CD4-positive, alpha-beta memory T cell (primary cell): ENCODE measurements at regions not wholly inside any gene's neighbourhood (a gene's known extent, or its start where the extent isn't known, plus 50 kb on each side); places are given as distances from the start of the nearest gene placed in this dataset.

ENCODE experiments used
- CTCF ChIA-PET: fragments of 350-600 bp; sonication (Branson Sonifier 250); formaldehyde crosslinking; loops from one replicate; lab custom pipeline; 2021; ENCODE audit warnings: inconsistent platforms; ENCODE audit not compliant: partially characterized antibody; lab: Charles Lee
- POLR2A ChIA-PET: fragments of 350-600 bp; sonication (Branson Sonifier 250); formaldehyde crosslinking; loops from one replicate; lab custom pipeline; 2021; ENCODE audit not compliant: partially characterized antibody; lab: Charles Lee
- DNase-seq, 5 donors: peaks; one replicate each; pipeline versions ENCODE4 v3.0.0 to v3.0.0-alpha.2; 2020 to 2022; ENCODE audit warnings: mixed read lengths in 1 of 5
- H3K27ac ChIP-seq: one replicate; pipeline ENCODE4 v1.7.0; 2013; ENCODE audit warnings: low read depth, low read length
- H3K27me3 ChIP-seq: 2 replicates; pipeline ENCODE4 v1.7.0; 2013; ENCODE audit warnings: mild to moderate bottlenecking, low read length, moderate library complexity; ENCODE audit not compliant: insufficient read depth
- H3K36me3 ChIP-seq: 2 replicates; pipeline ENCODE4 v1.7.0; 2013; ENCODE audit warnings: mild to moderate bottlenecking, low read length, moderate library complexity; ENCODE audit not compliant: insufficient read depth
- H3K4me1 ChIP-seq: 2 replicates; pipeline ENCODE4 v1.7.0; 2013; ENCODE audit warnings: mild to moderate bottlenecking, low read length, moderate library complexity; ENCODE audit not compliant: insufficient read depth
- H3K4me3 ChIP-seq, 2 donors: one replicate each; pipeline ENCODE4 v1.7.0; 2013; ENCODE audit warnings: low read length in 2 of 2, mild to moderate bottlenecking in 1 of 2
- H3K9me3 ChIP-seq, 2 donors: one replicate each; pipeline ENCODE4 v1.7.0; 2013; ENCODE audit warnings: low read length in 2 of 2, control low read depth in 1 of 2; ENCODE audit not compliant: control insufficient read depth in 1 of 2
- H3K27ac Mint-ChIP-seq, 7 donors: one replicate each; pipeline ENCODE4 v1.8.0; 2020 to 2021; ENCODE audit warnings: mixed read lengths in 7 of 7, mild to moderate bottlenecking in 6 of 7, inconsistent platforms in 3 of 7, moderate library complexity in 3 of 7
- H3K27me3 Mint-ChIP-seq, 2 donors: one replicate each; pipeline ENCODE4 v1.8.0; 2020 to 2021; ENCODE audit warnings: mixed read lengths in 2 of 2
- H3K36me3 Mint-ChIP-seq, 2 donors: one replicate each; pipeline ENCODE4 v1.8.0; 2020 to 2021; ENCODE audit warnings: mixed read lengths in 2 of 2, inconsistent platforms in 1 of 2, mild to moderate bottlenecking in 1 of 2
- H3K4me1 Mint-ChIP-seq, 4 donors: one replicate each; pipeline ENCODE4 v1.8.0; 2020 to 2021; ENCODE audit warnings: mixed read lengths in 4 of 4, mild to moderate bottlenecking in 1 of 4
- H3K4me3 Mint-ChIP-seq, 8 donors: one replicate each; pipeline ENCODE4 v1.8.0; 2020 to 2021; ENCODE audit warnings: mixed read lengths in 8 of 8, mild to moderate bottlenecking in 7 of 8, moderate library complexity in 6 of 8, inconsistent platforms in 3 of 8
- H3K9me3 Mint-ChIP-seq, 8 donors: one replicate each; pipeline ENCODE4 v1.8.0; 2020 to 2021; ENCODE audit warnings: mixed read lengths in 8 of 8, mild to moderate bottlenecking in 5 of 8, inconsistent platforms in 3 of 8, moderate library complexity in 1 of 8
- intact Hi-C: fragments of 100-400 bp; cut with micrococcal nuclease; formaldehyde crosslinking; loops from one replicate; pipeline ENCODE4 v1.15.1; 2023

DNA sequence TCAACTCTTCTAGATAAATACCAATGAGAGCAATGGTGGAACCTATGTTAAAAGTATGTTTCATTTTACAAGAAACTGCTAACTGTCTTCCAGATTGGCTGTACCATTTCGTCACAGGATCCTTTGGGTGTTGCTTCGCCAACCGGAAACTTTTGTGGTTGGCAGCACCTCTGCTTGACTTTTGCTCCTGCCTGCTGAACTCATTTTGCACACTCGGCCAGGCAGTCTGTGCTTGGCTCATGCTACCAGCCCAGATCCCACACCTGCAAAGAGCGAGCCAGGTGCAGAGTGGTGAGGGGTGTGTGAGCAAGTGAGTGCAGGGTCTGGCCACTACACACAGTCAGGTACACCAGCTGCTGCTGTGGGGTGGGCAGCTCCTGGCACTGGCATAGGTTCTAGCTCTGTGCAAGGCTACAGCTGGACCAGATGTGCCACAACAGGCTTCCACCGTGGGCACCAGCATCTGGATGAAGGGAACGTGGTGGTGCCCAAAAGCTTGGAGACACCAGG lies 422.3 kb downstream of the PRR16 start:
- H3K9me3 Mint-ChIP-seq, result peaks cover 0 to 15% (median 5%) of the 10 kb centered on the region in 8 donors
- H3K36me3 ChIP-seq, result no peaks in the 10 kb centered on the region
- no peaks in the 10 kb centered on the region for H3K27me3 Mint-ChIP-seq
- H3K4me1 Mint-ChIP-seq, result no peaks in the 10 kb centered on the region
- no peak for DNase-seq
- intact Hi-C loops, result no loop called here
- no peak overlapping the region for H3K27ac Mint-ChIP-seq
- no peaks in the 10 kb centered on the region for H3K9me3 ChIP-seq
- no peak overlapping the region for H3K27ac ChIP-seq
- ChIA-PET POLR2A (no interaction called here), CTCF (no interaction called here)
- no peaks in the 10 kb centered on the region for H3K36me3 Mint-ChIP-seq
- H3K4me3 Mint-ChIP-seq, result no peak overlapping the region
- no peaks in the 10 kb centered on the region for H3K27me3 ChIP-seq
- H3K4me1 ChIP-seq, result no peaks in the 10 kb centered on the region
- no peak overlapping the region for H3K4me3 ChIP-seq

DNA sequence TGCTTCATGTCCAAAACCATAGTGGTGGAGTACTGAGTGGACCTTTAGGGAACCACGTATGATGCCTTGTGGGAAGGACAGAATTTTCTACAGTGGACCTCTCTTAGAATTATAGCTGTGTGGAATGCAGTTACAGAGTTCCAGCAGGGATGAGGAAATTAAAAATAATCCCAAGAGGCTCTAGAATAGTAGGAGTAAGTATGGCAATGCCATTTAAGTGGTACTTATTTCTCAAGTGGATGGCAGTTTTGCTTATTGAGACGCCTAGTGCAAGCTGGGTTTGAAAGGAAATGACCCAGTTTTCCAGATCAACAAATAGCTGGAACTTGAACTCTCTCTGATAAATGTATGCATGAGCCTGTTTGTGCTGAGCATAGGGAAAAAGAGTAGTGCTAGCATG lies 431.6 kb downstream of the PRR16 start:
- intact Hi-C loops, result no loop called here
- H3K4me1 Mint-ChIP-seq, result no peaks in the 10 kb centered on the region
- Histone ChIP-seq H3K27ac (no peak overlapping the region), H3K4me3 (no peak overlapping the region), H3K9me3 (no peaks in the 10 kb centered on the region), H3K27me3 (no peaks in the 10 kb centered on the region), H3K36me3 (no peaks in the 10 kb centered on the region), H3K4me1 (no peaks in the 10 kb centered on the region)
- no peak for DNase-seq
- ChIA-PET CTCF (no interaction called here), POLR2A (no interaction called here)
- H3K36me3 Mint-ChIP-seq, result no peaks in the 10 kb centered on the region
- no peaks in the 10 kb centered on the region for H3K27me3 Mint-ChIP-seq
- H3K9me3 Mint-ChIP-seq, result peaks cover 0 to 13% (median 4%) of the 10 kb centered on the region in 8 donors
- no peak overlapping the region for H3K4me3 Mint-ChIP-seq
- H3K27ac Mint-ChIP-seq, result no peak overlapping the region

DNA sequence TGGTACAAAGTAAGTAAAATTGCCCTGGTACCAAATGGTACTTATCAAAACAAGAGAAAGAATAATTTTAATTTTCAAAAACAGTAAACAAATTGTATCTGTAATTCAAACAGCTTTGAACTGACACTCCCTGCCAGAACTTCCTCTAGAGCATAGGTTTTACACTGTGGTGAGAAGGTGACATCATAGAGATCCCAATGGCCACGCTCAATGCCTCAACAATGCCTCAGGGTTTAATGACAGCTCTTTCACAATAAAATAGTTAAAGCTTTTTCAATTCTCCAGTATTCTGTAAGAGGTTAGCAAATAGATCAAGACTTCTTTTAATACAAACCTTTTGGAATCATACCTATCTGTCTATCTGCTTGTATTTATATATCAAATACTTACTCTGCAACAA lies 437.1 kb downstream of the PRR16 start:
- Histone ChIP-seq H3K36me3 (no peaks in the 10 kb centered on the region), H3K27me3 (no peaks in the 10 kb centered on the region), H3K4me1 (no peaks in the 10 kb centered on the region), H3K9me3 (peaks cover 0 to 4% of the 10 kb centered on the region in 2 donors), H3K27ac (no peak overlapping the region), H3K4me3 (no peak overlapping the region)
- H3K4me1 Mint-ChIP-seq, result no peaks in the 10 kb centered on the region
- H3K4me3 Mint-ChIP-seq, result no peak overlapping the region
- no peak for DNase-seq
- no peak overlapping the region for H3K27ac Mint-ChIP-seq
- CTCF ChIA-PET, result no interaction called here
- intact Hi-C loops, result no loop called here
- peaks cover 0 to 11% (median 4%) of the 10 kb centered on the region in 8 donors for H3K9me3 Mint-ChIP-seq
- H3K27me3 Mint-ChIP-seq, result no peaks in the 10 kb centered on the region
- no peaks in the 10 kb centered on the region for H3K36me3 Mint-ChIP-seq
- POLR2A ChIA-PET, result no interaction called here

DNA sequence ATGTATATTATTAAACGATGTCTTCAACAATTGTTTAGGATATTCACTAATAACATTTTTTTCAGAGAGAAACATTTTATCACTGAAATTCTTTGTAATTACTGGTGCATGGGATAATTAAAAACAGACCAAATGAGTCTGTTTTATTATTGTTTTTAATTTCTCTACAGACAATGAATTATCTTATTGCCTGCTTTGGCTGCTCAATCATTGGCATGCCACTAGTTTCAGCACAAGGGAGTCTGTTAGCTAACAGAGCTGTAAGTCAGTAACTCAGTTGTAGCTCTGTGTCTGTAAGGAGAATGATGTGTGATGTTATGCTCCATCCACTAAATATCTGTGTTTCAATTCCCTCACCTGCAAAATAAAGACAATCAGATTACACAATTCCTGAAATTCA lies 443.9 kb downstream of the PRR16 start:
- ChIA-PET CTCF (no interaction called here), POLR2A (no interaction called here)
- Histone ChIP-seq H3K27ac (no peak overlapping the region), H3K9me3 (peaks cover 0 to 4% of the 10 kb centered on the region in 2 donors), H3K27me3 (no peaks in the 10 kb centered on the region), H3K4me3 (no peak overlapping the region), H3K36me3 (no peaks in the 10 kb centered on the region), H3K4me1 (no peaks in the 10 kb centered on the region)
- Mint-ChIP-seq H3K36me3 (no peaks in the 10 kb centered on the region), H3K9me3 (peaks cover 2 to 20% (median 6%) of the 10 kb centered on the region in 8 donors), H3K27me3 (no peaks in the 10 kb centered on the region), H3K4me1 (no peaks in the 10 kb centered on the region), H3K27ac (no peak overlapping the region), H3K4me3 (no peak overlapping the region)
- intact Hi-C loops, result no loop called here
- DNase-seq, result no peak

DNA sequence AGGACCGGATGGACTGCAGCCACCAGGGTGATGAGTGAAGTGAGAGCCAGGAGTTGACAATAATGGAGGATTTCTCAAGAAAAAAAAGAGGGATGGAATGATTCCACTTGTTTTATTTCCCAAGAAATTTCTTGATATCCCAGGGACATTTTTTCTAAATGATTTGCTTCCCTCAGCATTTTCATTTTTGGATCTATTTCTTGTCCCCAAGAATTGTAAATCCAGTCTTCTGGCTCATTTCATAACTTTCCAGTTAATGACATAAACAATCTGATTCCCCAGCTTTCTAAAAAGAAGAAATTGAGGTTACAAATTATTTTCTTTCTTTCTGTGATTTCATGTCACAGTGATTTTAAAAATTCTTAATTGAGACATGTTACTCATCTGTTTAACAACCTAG lies 446.5 kb downstream of the PRR16 start:
- no peak overlapping the region for H3K27ac Mint-ChIP-seq

DNA sequence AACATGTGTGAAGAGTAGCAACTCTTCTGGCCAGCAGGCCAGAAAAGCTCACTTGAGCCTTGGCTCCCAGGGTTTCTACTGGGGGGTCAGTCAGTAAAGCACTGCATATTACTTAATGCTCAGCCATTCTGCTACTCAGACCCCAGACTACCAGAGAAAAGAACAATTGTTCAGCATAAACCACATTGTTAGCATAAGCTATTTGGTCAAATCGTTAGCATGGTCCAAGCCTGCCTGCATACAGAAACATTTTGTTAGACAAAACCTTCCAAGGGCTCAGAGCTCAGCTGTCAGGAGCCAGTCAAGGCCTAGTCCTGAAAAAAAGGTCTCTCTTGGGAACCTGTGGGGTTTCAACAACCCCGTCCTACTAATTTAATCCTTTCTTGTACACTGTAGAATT lies 449.3 kb downstream of the PRR16 start:
- H3K9me3 Mint-ChIP-seq, result peaks cover 0 to 5% (median 2%) of the 10 kb centered on the region in 8 donors
- Histone ChIP-seq H3K27me3 (no peaks in the 10 kb centered on the region), H3K4me1 (no peaks in the 10 kb centered on the region), H3K4me3 (no peak overlapping the region), H3K9me3 (no peaks in the 10 kb centered on the region), H3K36me3 (no peaks in the 10 kb centered on the region), H3K27ac (no peak overlapping the region)
- no peak overlapping the region for H3K4me3 Mint-ChIP-seq
- no peak overlapping the region for H3K27ac Mint-ChIP-seq
- ChIA-PET POLR2A (no interaction called here), CTCF (no interaction called here)
- H3K4me1 Mint-ChIP-seq, result no peaks in the 10 kb centered on the region
- no peak for DNase-seq
- no peaks in the 10 kb centered on the region for H3K36me3 Mint-ChIP-seq
- intact Hi-C loops, result no loop called here
- H3K27me3 Mint-ChIP-seq, result no peaks in the 10 kb centered on the region

More for the DNA sequence above, 446.5 kb downstream of the PRR16 start:
- Histone ChIP-seq H3K27ac (no peak overlapping the region), H3K36me3 (no peaks in the 10 kb centered on the region), H3K4me1 (no peaks in the 10 kb centered on the region), H3K9me3 (no peaks in the 10 kb centered on the region), H3K4me3 (no peak overlapping the region), H3K27me3 (no peaks in the 10 kb centered on the region)
- ChIA-PET CTCF (no interaction called here), POLR2A (no interaction called here)
- H3K27me3 Mint-ChIP-seq, result no peaks in the 10 kb centered on the region
- no peaks in the 10 kb centered on the region for H3K4me1 Mint-ChIP-seq
- peaks cover 0 to 9% (median 2%) of the 10 kb centered on the region in 8 donors for H3K9me3 Mint-ChIP-seq
- H3K4me3 Mint-ChIP-seq, result no peak overlapping the region
- no peak for DNase-seq
- intact Hi-C loops, result no loop called here
- no peaks in the 10 kb centered on the region for H3K36me3 Mint-ChIP-seq

DNA sequence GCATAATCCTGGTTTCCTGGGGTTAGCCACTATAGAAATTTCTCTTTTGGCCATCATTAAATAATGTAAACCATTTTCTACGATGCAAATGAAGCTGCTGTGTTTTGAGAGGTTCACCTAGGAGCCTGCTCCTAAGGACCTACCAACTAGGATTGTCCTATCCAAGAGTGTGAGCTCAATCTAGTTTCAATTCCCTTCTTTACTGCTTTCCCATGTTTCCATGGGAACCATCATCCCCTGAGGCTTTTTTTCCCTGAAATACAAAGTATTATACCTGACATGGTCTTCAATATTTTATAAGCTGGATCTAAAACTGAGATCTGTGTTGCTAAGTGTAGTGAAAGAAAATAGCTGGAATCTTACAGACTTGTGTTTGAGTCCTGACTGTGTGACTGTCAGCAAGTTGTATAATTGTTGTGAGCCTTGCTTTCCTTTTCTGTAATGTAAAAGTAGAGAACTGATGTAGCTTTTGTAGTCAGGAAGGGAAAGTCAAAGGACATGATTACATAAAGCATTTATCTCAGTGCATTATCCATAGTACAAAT lies 453.2 kb downstream of the PRR16 start:
- Mint-ChIP-seq H3K27ac (no peak overlapping the region), H3K36me3 (no peaks in the 10 kb centered on the region), H3K9me3 (peaks cover 0 to 3% (median 0%) of the 10 kb centered on the region in 8 donors), H3K4me1 (no peaks in the 10 kb centered on the region), H3K4me3 (no peak overlapping the region), H3K27me3 (no peaks in the 10 kb centered on the region)
- Histone ChIP-seq H3K27me3 (no peaks in the 10 kb centered on the region), H3K36me3 (no peaks in the 10 kb centered on the region), H3K4me3 (no peak overlapping the region), H3K4me1 (no peaks in the 10 kb centered on the region), H3K9me3 (no peaks in the 10 kb centered on the region), H3K27ac (no peak overlapping the region)
- no peak for DNase-seq
- POLR2A ChIA-PET, result no interaction called here
- CTCF ChIA-PET, result no interaction called here
- intact Hi-C loops, result no loop called here

DNA sequence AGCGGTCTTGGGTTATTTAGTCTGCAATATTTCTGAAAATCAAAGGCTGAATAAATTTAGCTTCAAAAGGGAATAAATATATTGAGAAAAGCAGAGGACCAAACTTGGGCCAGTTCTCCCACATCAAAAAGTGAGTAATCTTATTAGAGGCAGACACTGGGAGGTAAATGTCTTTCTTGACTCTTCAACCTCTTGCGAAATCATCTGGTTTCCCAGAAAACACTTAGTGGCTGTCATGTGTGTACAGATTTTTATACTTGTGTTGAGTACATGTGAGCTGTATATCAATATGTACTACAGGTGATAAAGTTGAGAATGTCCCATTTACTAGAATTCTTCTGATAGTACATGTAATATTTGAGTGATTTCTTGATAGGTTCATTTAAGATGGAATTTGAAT lies 454.9 kb downstream of the PRR16 start:
- H3K9me3 Mint-ChIP-seq, result peaks cover 0 to 4% (median 1%) of the 10 kb centered on the region in 8 donors
- no peak overlapping the region for H3K27ac ChIP-seq
- H3K36me3 ChIP-seq, result no peaks in the 10 kb centered on the region
- no peaks in the 10 kb centered on the region for H3K4me1 ChIP-seq
- no peak for DNase-seq
- intact Hi-C loops, result no loop called here
- CTCF ChIA-PET, result no interaction called here
- POLR2A ChIA-PET, result no interaction called here
- H3K4me3 Mint-ChIP-seq, result no peak overlapping the region
- no peaks in the 10 kb centered on the region for H3K27me3 Mint-ChIP-seq
- H3K4me3 ChIP-seq, result no peak overlapping the region
- H3K4me1 Mint-ChIP-seq, result no peaks in the 10 kb centered on the region
- H3K36me3 Mint-ChIP-seq, result no peaks in the 10 kb centered on the region
- H3K27ac Mint-ChIP-seq, result no peak overlapping the region
- no peaks in the 10 kb centered on the region for H3K27me3 ChIP-seq
- no peaks in the 10 kb centered on the region for H3K9me3 ChIP-seq
